PC-9 (cell line): ENCODE measurements at regions not wholly inside any gene's neighbourhood (a gene's known extent, or its start where the extent isn't known, plus 50 kb on each side); places are given as distances from the start of the nearest gene placed in this dataset.

Experiments
- BruUV-seq: library from RNA; stranded (reverse); fragments of 400-500 nt; replicated peaks from 2 replicates; lab custom pipeline; 2021; lab: Mats Ljungman, UMichigan
- CTCF ChIA-PET: fragments of 300-600 bp; sonication (Branson Sonifier 250); formaldehyde crosslinking; loops from one replicate; lab custom pipeline; 2022; ENCODE audit warnings: antibody characterized with exemption; lab: Charles Lee
- POLR2A ChIA-PET: fragments of 300-600 bp; sonication (Branson Sonifier 250); formaldehyde crosslinking; loops from one replicate; lab custom pipeline; 2022; ENCODE audit warnings: antibody characterized with exemption; ENCODE audit not compliant: unreplicated experiment; lab: Charles Lee
- DNase-seq, 2 experiments: peaks; one replicate each; pipeline versions ENCODE4 v3.0.0 to v3.0.0-alpha.2; 2015 to 2022; ENCODE audit warnings: mixed read lengths in 1 of 2
- H2AFZ ChIP-seq: fragments of 200-600 bp; sonication (generic); 2 replicates; pipeline ENCODE4 v1.8.1; 2017; ENCODE audit warnings: antibody characterized with exemption
- H3F3A ChIP-seq: fragments of 200-600 bp; sonication (generic); 2 replicates; pipeline ENCODE4 v1.8.1; 2017; ENCODE audit warnings: antibody characterized with exemption, mild to moderate bottlenecking, low read depth; ENCODE audit not compliant: insufficient read depth
- H3K27ac ChIP-seq: fragments of 200-600 bp; sonication (generic); 2 replicates; pipeline ENCODE4 v1.6.1; 2016; ENCODE audit warnings: mixed run types
- H3K27me3 ChIP-seq: fragments of 200-600 bp; sonication (generic); 2 replicates; pipeline ENCODE4 v1.6.1; 2016; ENCODE audit warnings: low read depth, mixed run types; ENCODE audit not compliant: insufficient read depth
- H3K36me3 ChIP-seq: fragments of 200-600 bp; sonication (generic); 2 replicates; pipeline ENCODE4 v1.6.1; 2016; ENCODE audit warnings: low read depth, mixed run types
- H3K4me1 ChIP-seq: fragments of 200-600 bp; sonication (generic); replicated peaks from 2 replicates; pipeline ENCODE4 v1.6.1; 2016; ENCODE audit warnings: mixed run types; ENCODE audit not compliant: insufficient read depth
- H3K4me2 ChIP-seq: fragments of 200-600 bp; sonication (generic); 2 replicates; pipeline ENCODE4 v1.6.1; 2017; ENCODE audit warnings: mixed run types
- H3K4me3 ChIP-seq: fragments of 200-600 bp; sonication (generic); 2 replicates; pipeline ENCODE4 v1.6.1; 2016; ENCODE audit warnings: mixed run types
- H3K79me2 ChIP-seq: fragments of 200-600 bp; sonication (generic); 2 replicates; pipeline ENCODE4 v1.6.1; 2017; ENCODE audit warnings: low read depth, mixed run types
- H3K9me2 ChIP-seq: fragments of 200-600 bp; sonication (generic); 2 replicates; pipeline ENCODE4 v1.8.1; 2017; ENCODE audit warnings: mild to moderate bottlenecking; ENCODE audit not compliant: insufficient read depth
- H3K9me3 ChIP-seq: fragments of 200-600 bp; sonication (generic); 2 replicates; pipeline ENCODE4 v1.8.1; 2016; ENCODE audit warnings: low read depth; ENCODE audit not compliant: insufficient read depth
- H4K20me1 ChIP-seq: fragments of 200-600 bp; sonication (generic); 2 replicates; pipeline ENCODE4 v1.8.1; 2017; ENCODE audit not compliant: insufficient read depth
- EZH2 ChIP-seq: fragments of 200-600 bp; sonication (generic); IDR thresholded peaks from 2 replicates; pipeline ENCODE4 v1.8.0; 2017; ENCODE audit warnings: antibody characterized with exemption, low read depth
- intact Hi-C: fragments of 100-400 bp; cut with micrococcal nuclease; formaldehyde crosslinking; loops from one replicate; pipeline ENCODE4 v1.10.0; 2022; ENCODE audit not compliant: unreplicated experiment
- TF ChIP-seq, protein P1 (sequence below): fragments of 200-600 bp; sonication (generic); conservative IDR thresholded peaks from 2 replicates; pipeline ENCODE4 v1.6.1; 2017; ENCODE audit warnings: mixed run types, antibody characterized with exemption, mild to moderate bottlenecking, moderate library complexity

GRCh38 chr3:132209855-132210254, 107.4 kb upstream of the ACP3 start:
- intact Hi-C loops: loop anchor here (1.0 kb wide), 1 partner anchor 416 kb away; no protein-coding TSS in a partner anchor
- Histone ChIP-seq H3K27ac (no peak overlapping the region), H2AFZ (no peak overlapping the region), H3K9me3 (no peaks in the 10 kb centered on the region), H3K36me3 (no peaks in the 10 kb centered on the region), H3K27me3 (no peaks in the 10 kb centered on the region), H3K79me2 (no peaks in the 10 kb centered on the region), H4K20me1 (no peaks in the 10 kb centered on the region), H3K9me2 (no peaks in the 10 kb centered on the region), H3K4me1 (peaks cover 16% of the 10 kb centered on the region), H3K4me3 (no peak overlapping the region), H3K4me2 (no peak overlapping the region), H3F3A (no peaks in the 10 kb centered on the region)
- CTCF ChIA-PET: interaction anchor here (2.2 kb wide), 1 partner anchor 171 kb away, joined by 8 read pairs; no protein-coding TSS in a partner anchor
- TF ChIP-seq, protein P1, sequence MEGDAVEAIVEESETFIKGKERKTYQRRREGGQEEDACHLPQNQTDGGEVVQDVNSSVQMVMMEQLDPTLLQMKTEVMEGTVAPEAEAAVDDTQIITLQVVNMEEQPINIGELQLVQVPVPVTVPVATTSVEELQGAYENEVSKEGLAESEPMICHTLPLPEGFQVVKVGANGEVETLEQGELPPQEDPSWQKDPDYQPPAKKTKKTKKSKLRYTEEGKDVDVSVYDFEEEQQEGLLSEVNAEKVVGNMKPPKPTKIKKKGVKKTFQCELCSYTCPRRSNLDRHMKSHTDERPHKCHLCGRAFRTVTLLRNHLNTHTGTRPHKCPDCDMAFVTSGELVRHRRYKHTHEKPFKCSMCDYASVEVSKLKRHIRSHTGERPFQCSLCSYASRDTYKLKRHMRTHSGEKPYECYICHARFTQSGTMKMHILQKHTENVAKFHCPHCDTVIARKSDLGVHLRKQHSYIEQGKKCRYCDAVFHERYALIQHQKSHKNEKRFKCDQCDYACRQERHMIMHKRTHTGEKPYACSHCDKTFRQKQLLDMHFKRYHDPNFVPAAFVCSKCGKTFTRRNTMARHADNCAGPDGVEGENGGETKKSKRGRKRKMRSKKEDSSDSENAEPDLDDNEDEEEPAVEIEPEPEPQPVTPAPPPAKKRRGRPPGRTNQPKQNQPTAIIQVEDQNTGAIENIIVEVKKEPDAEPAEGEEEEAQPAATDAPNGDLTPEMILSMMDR: no peak
- no peak for TF ChIP-seq EZH2
- no TSS peak for BruUV-seq
- POLR2A ChIA-PET: no interaction called here
- DNase-seq: no peak

GRCh38 chr3:132210476-132211346, 106.5 kb upstream of the ACP3 start:
- peak in 1 of 2 experiments; percentile 55 for DNase-seq
- CTCF ChIA-PET: interaction anchor here (0.6 to 2.2 kb wide), 2 partner anchors 172 to 1935 kb away, joined by 3 to 8 read pairs; no protein-coding TSS in a partner anchor
- no peaks in the 10 kb centered on the region for H3F3A ChIP-seq
- TF ChIP-seq, protein P1: peak; percentile 86
- no peak for TF ChIP-seq EZH2
- H3K9me2 ChIP-seq: no peaks in the 10 kb centered on the region
- H3K79me2 ChIP-seq: no peaks in the 10 kb centered on the region
- no peak overlapping the region for H2AFZ ChIP-seq
- POLR2A ChIA-PET: no interaction called here
- intact Hi-C loops: loop anchor here (1.0 kb wide), 1 partner anchor 416 kb away; no protein-coding TSS in a partner anchor
- no peaks in the 10 kb centered on the region for H3K36me3 ChIP-seq
- H4K20me1 ChIP-seq: no peaks in the 10 kb centered on the region
- no peak overlapping the region for H3K4me3 ChIP-seq
- H3K27ac ChIP-seq: no peak overlapping the region
- H3K27me3 ChIP-seq: no peaks in the 10 kb centered on the region
- no TSS peak for BruUV-seq
- H3K9me3 ChIP-seq: no peaks in the 10 kb centered on the region
- H3K4me1 ChIP-seq: peaks cover 7% of the 10 kb centered on the region; the same call in 1 of the 2 replicates
- H3K4me2 ChIP-seq: no peak overlapping the region

DNA sequence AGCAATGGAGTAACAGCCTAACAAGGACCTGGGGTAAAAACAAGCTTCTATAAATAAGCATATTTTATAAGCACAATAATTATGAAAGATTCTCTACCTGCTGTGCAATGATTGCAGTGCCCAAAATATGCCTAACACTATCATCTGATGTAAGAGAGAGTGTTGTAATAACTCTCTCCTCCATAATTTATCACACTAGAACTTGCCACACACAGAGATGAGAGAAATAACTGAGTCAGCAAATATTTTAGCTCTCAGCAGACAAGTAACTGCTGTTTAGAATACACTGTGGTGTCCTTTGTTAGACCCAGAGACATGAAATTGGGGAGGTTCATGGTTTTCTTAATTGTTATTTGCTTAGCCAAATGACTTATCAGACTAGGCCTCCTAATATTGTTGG, 105.3 kb upstream of the ACP3 start:
- intact Hi-C loops: no loop called here
- Histone ChIP-seq H3K79me2 (no peaks in the 10 kb centered on the region), H3K36me3 (no peaks in the 10 kb centered on the region), H4K20me1 (no peaks in the 10 kb centered on the region), H3K4me3 (no peak overlapping the region), H3K9me2 (no peaks in the 10 kb centered on the region), H2AFZ (no peak overlapping the region), H3F3A (no peaks in the 10 kb centered on the region), H3K9me3 (no peaks in the 10 kb centered on the region), H3K27me3 (no peaks in the 10 kb centered on the region), H3K4me1 (no peaks in the 10 kb centered on the region), H3K27ac (no peak overlapping the region), H3K4me2 (no peak overlapping the region)
- POLR2A ChIA-PET: no interaction called here
- DNase-seq: no peak
- CTCF ChIA-PET: interaction anchor here (2.2 kb wide), 1 partner anchor 173 kb away, joined by 8 read pairs; no protein-coding TSS in a partner anchor
- TF ChIP-seq, protein P1: no peak
- TF ChIP-seq EZH2: no peak
- BruUV-seq: no TSS peak
